CD4-positive, alpha-beta T cell treated with Interleukin-4 for 4 hours (primary cell): ENCODE measurements at regions not wholly inside any gene's neighbourhood (a gene's known extent, or its start where the extent isn't known, plus 50 kb on each side); places are given as distances from the start of the nearest gene placed in this dataset.

ENCODE experiments used
- DNase-seq: peaks from one replicate; pipeline ENCODE4 v3.0.0-alpha.2; 2020

- no peak for DNase-seq
These were observed 298.1 kb downstream of the TGFB2 start for GRCh38 chr1:218643281-218643680.

DNA sequence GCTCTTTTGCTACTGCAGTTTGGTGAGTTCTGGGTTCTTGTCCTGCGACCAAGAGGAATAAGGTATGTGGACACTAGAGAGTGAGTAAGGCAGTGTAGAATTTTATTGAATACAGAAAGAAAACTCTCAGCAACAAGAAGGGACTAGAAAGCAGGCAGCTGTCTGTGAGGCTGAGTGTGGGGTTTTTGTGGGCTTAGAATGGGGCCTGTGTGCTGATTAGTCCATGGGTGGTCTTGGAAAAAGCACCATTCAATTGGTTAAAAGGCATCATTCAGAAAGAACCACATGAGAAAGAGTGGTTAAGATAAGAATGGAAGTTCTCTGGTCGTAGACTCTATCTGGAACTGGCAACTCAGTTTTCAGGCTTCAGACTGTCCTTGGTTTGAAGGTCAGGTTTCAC, 298.8 kb downstream of the TGFB2 start:
- DNase-seq = no peak

DNA sequence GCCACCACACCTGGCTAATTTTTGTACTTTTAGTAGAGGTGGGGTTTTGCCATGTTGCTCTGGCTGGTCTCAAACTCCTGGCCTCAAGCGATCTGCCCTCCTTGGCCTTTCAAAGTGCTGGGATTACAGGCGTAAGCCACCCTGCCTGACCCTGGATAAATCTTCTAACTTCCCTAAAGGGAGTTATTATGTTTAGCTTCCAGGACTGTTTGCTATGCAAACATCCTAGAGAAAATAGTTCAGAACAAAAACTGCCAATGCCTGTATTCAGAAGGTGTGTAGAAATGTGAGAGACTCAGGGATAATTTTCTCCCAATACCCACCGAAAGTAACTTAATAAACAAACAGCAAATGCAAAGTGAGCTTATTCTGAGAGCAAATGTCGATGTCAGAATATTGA, 301.2 kb downstream of the TGFB2 start:
- DNase-seq = no peak

GRCh38 chr1:218656301-218657037, 311.3 kb downstream of the TGFB2 start:
- no peak for DNase-seq

- no peak for DNase-seq
These were observed 313.1 kb downstream of the TGFB2 start for GRCh38 chr1:218658269-218658668.

- no peak for DNase-seq
These were observed 313.8 kb downstream of the TGFB2 start for GRCh38 chr1:218658899-218659298.

DNA sequence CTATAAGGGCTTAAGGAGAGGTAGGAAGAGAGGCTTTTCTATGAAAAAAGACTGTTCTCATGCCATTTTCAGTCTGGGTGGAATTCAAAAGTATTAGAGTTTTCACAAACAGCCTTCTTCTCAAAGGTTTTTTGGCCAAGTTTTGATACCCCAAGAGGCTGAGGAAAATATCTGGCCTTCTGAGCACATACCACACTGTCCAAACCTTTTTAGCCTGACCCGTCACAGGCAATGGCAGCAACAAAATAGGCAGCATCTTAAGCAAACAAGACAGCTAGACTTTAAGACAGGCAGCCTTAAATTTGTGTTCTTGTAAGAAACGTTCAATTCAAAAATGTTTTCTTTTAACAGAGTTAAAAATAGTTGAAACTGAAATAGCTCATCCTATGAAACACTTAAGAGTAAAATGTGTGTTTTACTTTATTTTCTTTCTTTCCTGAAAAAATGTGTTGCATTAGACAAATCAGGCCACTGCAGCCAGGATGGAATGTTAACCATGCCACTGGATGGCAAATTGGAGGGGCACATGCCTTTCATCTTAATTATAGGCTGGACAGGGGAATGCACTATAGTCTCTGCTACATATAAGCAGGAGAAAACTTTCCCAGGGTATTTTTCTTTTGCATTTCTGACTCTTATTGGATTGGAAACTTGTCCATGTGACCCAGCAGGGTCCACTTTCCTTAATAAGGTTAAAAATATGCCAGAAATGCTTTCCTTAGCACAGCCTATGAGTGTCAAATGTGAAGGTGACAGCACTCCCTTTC, 315.0 kb downstream of the TGFB2 start:
- no peak for DNase-seq

DNA sequence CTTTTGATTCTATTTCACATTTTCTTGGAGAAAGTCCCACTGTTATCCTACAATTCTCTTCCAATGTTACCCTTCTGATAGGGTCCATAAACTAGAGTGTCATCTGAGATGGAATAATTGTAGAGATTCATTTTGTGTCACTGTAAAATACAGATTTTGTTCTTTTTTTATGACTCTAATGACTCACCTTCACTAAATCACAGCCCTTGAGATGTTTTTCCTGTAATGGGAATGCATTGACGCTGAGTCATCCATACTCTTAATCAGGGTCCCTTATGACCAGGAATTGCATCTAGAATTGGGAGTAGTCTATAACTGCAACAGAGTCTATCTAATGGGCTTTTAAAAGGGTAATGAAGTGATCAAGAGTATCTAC, 315.5 kb downstream of the TGFB2 start:
- DNase-seq = no peak

GRCh38 chr1:218661411-218661810, 316.3 kb downstream of the TGFB2 start:
- no peak for DNase-seq

DNA sequence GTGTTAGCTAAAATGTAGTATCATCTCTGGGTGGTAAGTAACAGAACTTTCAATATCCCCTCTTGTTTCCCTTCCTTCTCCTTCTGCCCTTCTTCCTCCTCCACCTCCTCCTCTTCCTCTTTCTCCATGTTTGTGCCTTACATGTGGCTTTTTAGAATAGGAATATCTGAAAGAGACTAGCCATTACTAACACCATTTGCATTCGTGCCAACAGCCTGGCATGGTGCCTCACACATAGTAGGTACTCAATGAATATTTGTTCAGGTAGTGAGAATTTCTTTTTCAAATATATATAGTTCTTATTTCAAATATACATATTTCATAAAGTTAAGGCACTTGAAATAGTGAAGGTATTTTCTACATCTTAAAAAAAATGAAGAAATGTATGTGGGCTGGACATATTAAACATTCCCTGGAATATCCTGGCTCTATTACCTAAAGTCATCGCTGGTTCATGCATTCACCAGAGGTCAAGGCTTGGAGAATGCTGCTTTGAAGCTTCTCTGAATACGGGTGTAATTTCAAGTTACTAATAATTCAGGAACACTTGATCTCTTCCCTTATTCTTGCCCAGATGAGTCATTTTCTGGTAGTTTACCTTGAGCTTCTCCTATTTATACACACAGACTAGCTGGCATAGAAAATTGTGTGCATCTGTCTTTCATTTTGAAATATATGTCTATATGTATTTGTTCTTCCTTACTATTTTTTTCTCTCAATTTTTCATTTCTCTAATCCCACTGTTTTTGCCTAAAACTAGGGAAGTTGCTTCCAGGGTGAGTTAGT, 319.4 kb downstream of the TGFB2 start:
- DNase-seq = no peak

GRCh38 chr1:218665221-218665620, 320.1 kb downstream of the TGFB2 start:
- DNase-seq = no peak

GRCh38 chr1:218666263-218666662, 321.1 kb downstream of the TGFB2 start:
- DNase-seq = no peak

DNA sequence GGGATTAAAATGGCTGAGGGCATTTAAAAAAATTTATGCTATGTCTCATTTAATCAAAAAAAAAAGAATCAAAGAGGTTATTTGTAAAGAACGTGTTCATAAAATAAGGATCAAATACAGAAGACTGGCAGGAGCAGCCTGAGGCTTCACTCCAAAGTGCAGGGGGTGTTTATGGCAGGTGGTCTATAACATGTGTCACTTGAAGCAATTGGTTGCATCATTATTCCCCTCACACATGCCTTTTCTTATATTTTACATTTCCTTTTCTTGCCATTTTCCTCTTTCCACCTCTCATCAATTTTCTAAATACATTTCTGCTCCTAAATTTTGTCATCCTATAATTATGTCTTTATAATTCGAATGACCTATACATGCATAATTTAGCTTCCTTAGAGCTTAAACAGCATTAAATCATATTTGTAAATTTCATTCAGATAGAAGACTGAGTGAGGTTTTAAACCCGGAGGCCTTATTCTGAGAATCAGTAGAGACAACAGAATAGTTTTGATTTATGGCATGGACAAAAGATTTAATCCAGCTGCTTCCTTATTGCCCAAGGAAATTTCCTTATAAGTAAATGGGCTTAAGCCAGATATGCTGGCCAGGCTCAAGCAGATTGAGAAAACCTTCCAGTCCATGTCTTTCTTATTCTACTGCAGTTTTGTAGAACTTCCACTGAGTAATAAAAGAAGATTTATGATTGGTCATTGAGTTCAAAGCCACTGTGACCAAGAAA, 322.8 kb downstream of the TGFB2 start:
- DNase-seq = no peak

GRCh38 chr1:218669431-218669830, 324.3 kb downstream of the TGFB2 start:
- DNase-seq = no peak

DNA sequence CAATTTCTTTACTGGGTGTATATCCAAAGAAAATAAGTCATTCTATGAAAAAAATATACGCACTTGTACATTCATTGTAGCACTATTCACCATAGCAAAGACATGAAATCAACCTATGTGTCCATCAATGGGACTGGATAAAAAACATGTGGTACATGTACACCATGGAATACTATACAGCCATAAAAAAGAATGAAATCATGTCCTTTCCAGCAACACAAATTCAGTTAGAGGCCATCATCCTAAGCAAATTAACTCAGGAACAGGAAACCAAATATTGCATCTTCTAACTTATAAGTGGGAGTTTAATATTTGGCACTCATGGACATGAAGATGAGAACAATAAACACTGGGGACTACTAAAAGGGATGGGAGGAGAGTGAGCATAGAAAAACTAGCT, 325.7 kb downstream of the TGFB2 start:
- no peak for DNase-seq

DNA sequence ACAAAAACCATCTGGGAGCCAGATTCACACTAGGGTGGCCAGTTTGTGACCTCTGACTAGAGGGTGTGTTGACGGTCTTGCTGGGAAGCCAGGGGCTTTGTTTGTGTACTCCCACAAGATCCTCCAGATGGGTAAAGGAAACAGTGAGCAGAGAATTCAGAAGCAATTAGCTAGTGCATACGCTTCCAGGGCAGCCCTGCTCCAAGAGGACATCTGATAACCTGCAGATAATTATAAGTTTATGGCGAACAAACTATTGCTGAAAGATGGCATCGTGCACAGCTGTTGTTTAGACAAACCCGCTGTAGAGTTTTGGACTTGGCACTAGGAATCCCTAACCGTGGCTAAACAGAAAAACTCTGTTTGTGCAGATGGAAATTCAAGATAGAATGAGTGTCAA, 326.4 kb downstream of the TGFB2 start:
- no peak for DNase-seq

- no peak for DNase-seq
These were observed 328.0 kb downstream of the TGFB2 start for GRCh38 chr1:218673170-218673569.

DNA sequence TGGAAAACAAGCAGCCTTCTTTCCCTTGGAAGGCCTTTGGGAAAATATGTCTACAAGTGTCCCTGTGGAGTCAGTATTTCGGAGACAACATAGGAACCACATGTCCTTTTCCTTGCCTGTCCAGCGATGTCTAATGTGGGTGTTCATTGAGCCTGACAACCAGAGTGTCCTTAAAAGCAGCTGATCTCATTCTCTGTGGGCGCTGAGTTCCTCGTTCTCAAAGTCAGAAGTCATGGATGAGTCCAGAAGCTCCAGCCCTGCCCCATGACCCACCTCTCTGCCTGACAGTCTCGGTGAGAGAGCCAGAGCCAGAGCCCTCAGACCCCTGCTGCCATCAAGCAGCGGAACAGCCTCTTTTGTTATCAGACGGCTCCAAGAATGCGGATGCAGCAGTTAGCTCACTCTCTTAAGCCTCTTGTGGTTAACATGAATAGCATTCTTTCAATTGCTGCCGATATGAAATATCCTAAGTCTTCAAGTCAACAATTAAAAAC, 329.2 kb downstream of the TGFB2 start:
- DNase-seq = no peak

GRCh38 chr1:218677026-218677425, 331.9 kb downstream of the TGFB2 start:
- DNase-seq = no peak

GRCh38 chr1:218679391-218679790, 334.3 kb downstream of the TGFB2 start:
- DNase-seq = no peak

- DNase-seq = no peak
These were observed 335.0 kb downstream of the TGFB2 start for GRCh38 chr1:218679988-218680748.

DNA sequence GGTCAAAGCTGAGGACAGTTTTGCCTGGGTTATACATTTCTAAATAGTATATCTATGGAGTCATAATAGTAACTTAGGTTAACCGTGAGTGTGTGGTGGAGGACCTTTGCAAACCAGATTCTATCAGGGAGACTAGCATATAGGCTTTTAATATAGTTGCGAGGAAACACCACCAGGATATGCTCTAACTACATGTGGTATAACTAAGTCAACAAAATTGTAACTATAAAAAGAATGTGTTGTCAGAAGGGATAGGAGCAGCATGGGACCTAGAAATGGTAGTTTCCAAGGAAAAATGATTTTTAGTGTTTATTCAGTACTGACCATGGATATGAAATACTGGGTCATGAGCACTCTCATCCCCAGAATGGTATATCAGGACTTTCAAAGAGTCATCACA, 338.1 kb downstream of the TGFB2 start:
- no peak for DNase-seq
